ENCODE measurements at regions not wholly inside any gene's neighbourhood (a gene's known extent, or its start where the extent isn't known, plus 50 kb on each side); places are given as distances from the start of the nearest gene placed in this dataset.

DNA sequence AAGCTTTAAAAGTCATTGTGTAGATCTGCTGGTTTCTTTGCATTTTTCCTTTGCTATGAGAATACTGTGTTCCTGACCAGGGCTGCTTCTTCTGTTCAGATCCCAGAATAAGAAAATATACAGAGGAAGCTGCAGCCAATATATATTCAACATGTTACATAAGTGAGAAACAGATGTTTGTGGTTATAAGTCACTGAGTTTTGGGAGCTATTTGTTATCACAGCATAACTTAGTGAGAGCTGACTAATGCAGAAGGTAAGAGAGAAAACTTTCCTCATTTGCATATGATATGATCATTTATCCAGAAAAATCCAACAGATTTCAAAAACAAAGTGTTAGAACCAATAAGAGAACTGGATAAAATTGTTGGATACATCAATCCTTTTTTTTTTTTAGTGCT is 136.3 kb upstream of the NR3C1 start:
- H3K27ac ChIP-seq (replicated peaks), result no peak overlapping the region

DNA sequence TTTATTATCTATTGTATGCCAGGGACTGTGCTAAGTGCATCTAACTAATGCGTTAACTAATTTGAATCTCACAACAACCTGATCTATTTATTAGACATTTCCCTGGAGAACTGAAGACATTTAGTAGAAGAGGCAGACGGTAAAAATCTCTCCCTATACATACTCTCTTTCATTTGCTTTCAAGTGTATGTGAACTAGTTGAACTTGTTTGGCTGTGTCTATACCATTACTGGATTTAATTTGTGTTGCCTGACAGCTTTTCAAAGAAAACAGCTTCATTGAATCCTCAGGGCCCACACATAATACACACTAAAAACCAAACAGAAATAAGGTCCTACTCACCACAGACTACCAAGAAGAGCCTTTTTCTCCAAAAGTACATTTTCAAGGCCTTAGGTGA is 133.6 kb upstream of the NR3C1 start:
- no peak for DNase-seq (ENCODE audit: low read depth in 1 of 2, low spot score in 1 of 2)
- no peak overlapping the region for H3K27ac ChIP-seq (replicated peaks)
- TF ChIP-seq, protein P1, sequence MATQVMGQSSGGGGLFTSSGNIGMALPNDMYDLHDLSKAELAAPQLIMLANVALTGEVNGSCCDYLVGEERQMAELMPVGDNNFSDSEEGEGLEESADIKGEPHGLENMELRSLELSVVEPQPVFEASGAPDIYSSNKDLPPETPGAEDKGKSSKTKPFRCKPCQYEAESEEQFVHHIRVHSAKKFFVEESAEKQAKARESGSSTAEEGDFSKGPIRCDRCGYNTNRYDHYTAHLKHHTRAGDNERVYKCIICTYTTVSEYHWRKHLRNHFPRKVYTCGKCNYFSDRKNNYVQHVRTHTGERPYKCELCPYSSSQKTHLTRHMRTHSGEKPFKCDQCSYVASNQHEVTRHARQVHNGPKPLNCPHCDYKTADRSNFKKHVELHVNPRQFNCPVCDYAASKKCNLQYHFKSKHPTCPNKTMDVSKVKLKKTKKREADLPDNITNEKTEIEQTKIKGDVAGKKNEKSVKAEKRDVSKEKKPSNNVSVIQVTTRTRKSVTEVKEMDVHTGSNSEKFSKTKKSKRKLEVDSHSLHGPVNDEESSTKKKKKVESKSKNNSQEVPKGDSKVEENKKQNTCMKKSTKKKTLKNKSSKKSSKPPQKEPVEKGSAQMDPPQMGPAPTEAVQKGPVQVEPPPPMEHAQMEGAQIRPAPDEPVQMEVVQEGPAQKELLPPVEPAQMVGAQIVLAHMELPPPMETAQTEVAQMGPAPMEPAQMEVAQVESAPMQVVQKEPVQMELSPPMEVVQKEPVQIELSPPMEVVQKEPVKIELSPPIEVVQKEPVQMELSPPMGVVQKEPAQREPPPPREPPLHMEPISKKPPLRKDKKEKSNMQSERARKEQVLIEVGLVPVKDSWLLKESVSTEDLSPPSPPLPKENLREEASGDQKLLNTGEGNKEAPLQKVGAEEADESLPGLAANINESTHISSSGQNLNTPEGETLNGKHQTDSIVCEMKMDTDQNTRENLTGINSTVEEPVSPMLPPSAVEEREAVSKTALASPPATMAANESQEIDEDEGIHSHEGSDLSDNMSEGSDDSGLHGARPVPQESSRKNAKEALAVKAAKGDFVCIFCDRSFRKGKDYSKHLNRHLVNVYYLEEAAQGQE (IDR thresholded peaks at IDR 0.05; ENCODE audit: insufficient replicate concordance, low read depth), result no peak
- TF ChIP-seq SPI1 (IDR thresholded peaks at IDR 0.05; ENCODE audit: borderline replicate concordance, low read depth), result no peak
- TF ChIP-seq POLR2AphosphoS5 (IDR thresholded peaks at IDR 0.05; ENCODE audit: low read depth), result no peak
- TF ChIP-seq, protein P2, sequence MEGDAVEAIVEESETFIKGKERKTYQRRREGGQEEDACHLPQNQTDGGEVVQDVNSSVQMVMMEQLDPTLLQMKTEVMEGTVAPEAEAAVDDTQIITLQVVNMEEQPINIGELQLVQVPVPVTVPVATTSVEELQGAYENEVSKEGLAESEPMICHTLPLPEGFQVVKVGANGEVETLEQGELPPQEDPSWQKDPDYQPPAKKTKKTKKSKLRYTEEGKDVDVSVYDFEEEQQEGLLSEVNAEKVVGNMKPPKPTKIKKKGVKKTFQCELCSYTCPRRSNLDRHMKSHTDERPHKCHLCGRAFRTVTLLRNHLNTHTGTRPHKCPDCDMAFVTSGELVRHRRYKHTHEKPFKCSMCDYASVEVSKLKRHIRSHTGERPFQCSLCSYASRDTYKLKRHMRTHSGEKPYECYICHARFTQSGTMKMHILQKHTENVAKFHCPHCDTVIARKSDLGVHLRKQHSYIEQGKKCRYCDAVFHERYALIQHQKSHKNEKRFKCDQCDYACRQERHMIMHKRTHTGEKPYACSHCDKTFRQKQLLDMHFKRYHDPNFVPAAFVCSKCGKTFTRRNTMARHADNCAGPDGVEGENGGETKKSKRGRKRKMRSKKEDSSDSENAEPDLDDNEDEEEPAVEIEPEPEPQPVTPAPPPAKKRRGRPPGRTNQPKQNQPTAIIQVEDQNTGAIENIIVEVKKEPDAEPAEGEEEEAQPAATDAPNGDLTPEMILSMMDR (IDR thresholded peaks at IDR 0.05; ENCODE audit: insufficient read depth, low read length), result no peak
- no peak for TF ChIP-seq GABPA (IDR thresholded peaks at IDR 0.05; ENCODE audit: low read depth)

More for the DNA sequence above, 136.3 kb upstream of the NR3C1 start:
- DNase-seq (ENCODE audit: low read depth in 1 of 2, low spot score in 1 of 2), result peak in 1 of 2 experiments; percentile 11
- H3K4me3 ChIP-seq (replicated peaks; ENCODE audit: insufficient read depth, low read length), result no peak overlapping the region
- TF ChIP-seq SPI1 (IDR thresholded peaks at IDR 0.05; ENCODE audit: borderline replicate concordance, low read depth), result no peak
- no peak for TF ChIP-seq POLR2AphosphoS5 (IDR thresholded peaks at IDR 0.05; ENCODE audit: low read depth)
- no peak for TF ChIP-seq GABPA (IDR thresholded peaks at IDR 0.05; ENCODE audit: low read depth)
- TF ChIP-seq, protein P2 (IDR thresholded peaks at IDR 0.05; ENCODE audit: insufficient read depth, low read length), result no peak
- TF ChIP-seq, protein P1 (IDR thresholded peaks at IDR 0.05; ENCODE audit: insufficient replicate concordance, low read depth), result no peak
- H3K27me3 ChIP-seq (ENCODE audit: insufficient read depth, poor library complexity, severe bottlenecking), result no peaks in the 10 kb centered on the region

DNA sequence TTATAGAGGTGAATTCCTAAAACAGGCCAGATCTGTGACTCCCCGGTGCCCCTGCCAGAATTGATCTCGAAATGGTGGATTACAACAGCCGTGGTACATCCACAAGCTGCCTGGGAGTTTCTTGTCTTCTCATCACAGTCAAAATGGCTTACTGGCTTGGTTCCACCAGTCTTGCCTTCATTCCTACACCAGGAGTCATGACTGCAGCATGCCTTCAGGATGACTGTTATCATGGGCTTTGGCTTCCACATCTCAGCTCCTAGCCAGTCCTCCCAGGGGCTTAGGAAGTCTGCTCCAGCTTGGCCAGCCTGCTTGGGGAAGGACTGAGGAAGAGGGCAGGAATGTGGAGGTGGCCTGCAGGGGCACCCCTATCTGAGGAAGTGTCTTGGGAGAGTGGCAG is 132.9 kb upstream of the NR3C1 start:
- H3K27ac ChIP-seq (replicated peaks), result no peak overlapping the region
- no peak for DNase-seq (ENCODE audit: low read depth in 1 of 2, low spot score in 1 of 2)
- H3K27me3 ChIP-seq (ENCODE audit: insufficient read depth, poor library complexity, severe bottlenecking), result no peaks in the 10 kb centered on the region
- TF ChIP-seq, protein P2 (IDR thresholded peaks at IDR 0.05; ENCODE audit: insufficient read depth, low read length), result no peak
- TF ChIP-seq, protein P1 (IDR thresholded peaks at IDR 0.05; ENCODE audit: insufficient replicate concordance, low read depth), result no peak
- no peak for TF ChIP-seq SPI1 (IDR thresholded peaks at IDR 0.05; ENCODE audit: borderline replicate concordance, low read depth)
- no peak for TF ChIP-seq POLR2AphosphoS5 (IDR thresholded peaks at IDR 0.05; ENCODE audit: low read depth)
- no peak for TF ChIP-seq GABPA (IDR thresholded peaks at IDR 0.05; ENCODE audit: low read depth)
- H3K4me3 ChIP-seq (replicated peaks; ENCODE audit: insufficient read depth, low read length), result no peak overlapping the region

More for the DNA sequence above, 133.6 kb upstream of the NR3C1 start:
- H3K27me3 ChIP-seq (ENCODE audit: insufficient read depth, poor library complexity, severe bottlenecking), result no peaks in the 10 kb centered on the region
- H3K4me3 ChIP-seq (replicated peaks; ENCODE audit: insufficient read depth, low read length), result no peak overlapping the region

Measured in HL-60 (cell line).